ENCODE measurements at regions not wholly inside any gene's neighbourhood (a gene's known extent, or its start where the extent isn't known, plus 50 kb on each side); places are given as distances from the start of the nearest gene placed in this dataset.

DNA sequence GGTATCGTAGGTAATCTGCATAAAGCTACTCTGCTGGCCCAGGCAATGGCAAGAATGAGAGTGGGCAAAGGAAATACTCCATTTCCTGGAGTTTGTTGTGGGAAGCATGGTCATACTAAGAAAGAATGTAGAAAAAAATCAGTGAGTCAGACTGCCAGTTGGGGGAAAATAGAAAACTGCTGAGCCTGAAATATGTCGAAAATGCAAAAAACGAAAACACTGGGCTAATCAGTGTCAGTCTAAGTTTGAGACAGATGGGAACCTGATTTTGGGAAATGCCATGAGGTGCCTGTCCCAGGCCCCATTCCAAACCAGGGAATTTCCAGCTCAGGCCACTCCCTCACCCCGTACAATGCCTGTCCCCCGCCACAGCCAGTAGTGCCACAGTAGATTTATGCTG lies 150.0 kb downstream of the ZNF33B start:
- TF ChIP-seq ZNF10 (tag by site-specific recombination; IDR thresholded peaks at IDR 0.05), result no peak
- TF ChIP-seq EGR2 (tag by site-specific recombination; IDR thresholded peaks at IDR 0.05; ENCODE audit: low read depth), result no peak
- TF ChIP-seq ZNF548 (tag by site-specific recombination; IDR thresholded peaks at IDR 0.05), result no peak
- no peak for TF ChIP-seq ZBTB8A (tag by site-specific recombination; IDR thresholded peaks at IDR 0.05)
- no peak for TF ChIP-seq ZSCAN30 (tag by site-specific recombination; IDR thresholded peaks at IDR 0.05)
- TF ChIP-seq PRDM1 (tag by site-specific recombination; IDR thresholded peaks at IDR 0.05), result no peak
- TF ChIP-seq ZNF530 (tag by site-specific recombination; IDR thresholded peaks at IDR 0.05; ENCODE audit: low read depth), result no peak
- TF ChIP-seq ZBTB17 (tag by site-specific recombination; IDR thresholded peaks at IDR 0.05), result no peak
- no peak for TF ChIP-seq ZNF658 (tag by site-specific recombination; IDR thresholded peaks at IDR 0.05)
- POLR2A ChIA-PET, result no interaction called here
- CTCF ChIA-PET, result no interaction called here

DNA sequence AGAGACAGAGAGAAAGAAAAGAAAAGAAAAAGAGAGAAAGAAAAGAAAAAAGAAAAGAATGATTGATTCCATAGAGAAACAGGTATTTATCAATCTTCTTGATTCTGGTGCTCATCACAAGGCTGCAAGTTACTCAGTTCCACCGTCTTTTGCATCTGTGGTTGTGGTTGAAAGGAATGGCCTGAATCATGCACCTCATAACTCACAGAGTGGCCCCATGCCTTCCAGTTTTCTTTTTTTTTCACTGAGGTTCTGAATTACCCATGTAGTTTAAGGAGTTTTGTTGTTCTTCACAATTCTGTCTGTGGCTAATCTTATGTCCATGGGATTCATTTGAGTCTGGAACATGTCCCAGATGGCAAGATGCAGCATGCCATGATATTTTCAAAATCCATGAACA lies 156.0 kb downstream of the ZNF33B start:
- no peak overlapping the region for H3K4me3 ChIP-seq (ENCODE audit: low read depth, low read length)
- H3K9me3 ChIP-seq (ENCODE audit: control insufficient read depth, insufficient read depth, low read depth, low read length), result no peaks in the 10 kb centered on the region
- POLR2A ChIA-PET, result no interaction called here
- H3K36me3 ChIP-seq (ENCODE audit: control insufficient read depth in 2 of 2, insufficient read depth in 1 of 2, low read length in 2 of 2), result peaks cover 0 to 29% of the 10 kb centered on the region in 2 experiments; a peak in 1 of 3 replicates
- H3K27ac ChIP-seq (ENCODE audit: extremely low read depth, low read depth, low read length), result no peak overlapping the region
- no peaks in the 10 kb centered on the region for H3K4me1 ChIP-seq (ENCODE audit: control insufficient read depth, insufficient read depth, low read length)
- CTCF ChIA-PET, result no interaction called here
- TF ChIP-seq ZNF549 (tag by site-specific recombination; IDR thresholded peaks at IDR 0.05), result no peak
- TF ChIP-seq ZNF223 (tag by site-specific recombination; IDR thresholded peaks at IDR 0.05), result no peak
- no peak for TF ChIP-seq GFI1B (tag by site-specific recombination; IDR thresholded peaks at IDR 0.05)
- TF ChIP-seq ZNF121 (tag by site-specific recombination; IDR thresholded peaks at IDR 0.05), result no peak
- TF ChIP-seq ZBTB1 (tag by site-specific recombination; IDR thresholded peaks at IDR 0.05), result no peak
- TF ChIP-seq, protein P1, sequence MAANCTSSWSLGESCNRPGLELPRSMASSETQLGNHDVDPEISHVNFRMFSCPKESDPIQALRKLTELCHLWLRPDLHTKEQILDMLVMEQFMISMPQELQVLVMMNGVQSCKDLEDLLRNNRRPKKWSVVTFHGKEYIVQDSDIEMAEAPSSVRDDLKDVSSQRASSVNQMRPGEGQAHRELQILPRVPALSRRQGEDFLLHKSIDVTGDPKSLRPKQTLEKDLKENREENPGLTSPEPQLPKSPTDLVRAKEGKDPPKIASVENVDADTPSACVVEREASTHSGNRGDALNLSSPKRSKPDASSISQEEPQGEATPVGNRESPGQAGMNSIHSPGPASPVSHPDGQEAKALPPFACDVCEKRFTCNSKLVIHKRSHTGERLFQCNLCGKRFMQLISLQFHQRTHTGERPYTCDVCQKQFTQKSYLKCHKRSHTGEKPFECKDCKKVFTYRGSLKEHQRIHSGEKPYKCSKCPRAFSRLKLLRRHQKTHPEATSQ (tag by site-specific recombination; IDR thresholded peaks at IDR 0.05), result no peak
- no peak for TF ChIP-seq ZNF791 (tag by site-specific recombination; IDR thresholded peaks at IDR 0.05)
- no peak for TF ChIP-seq ZBTB20 (tag by site-specific recombination; IDR thresholded peaks at IDR 0.05)
- TF ChIP-seq ZNF629 (tag by site-specific recombination; IDR thresholded peaks at IDR 0.05), result no peak
- no peak for TF ChIP-seq ZFP41 (tag by site-specific recombination; IDR thresholded peaks at IDR 0.05; ENCODE audit: borderline replicate concordance)
- TF ChIP-seq GLI4 (tag by site-specific recombination; IDR thresholded peaks at IDR 0.05), result no peak
- no peak for TF ChIP-seq BCL11A (tag by site-specific recombination; IDR thresholded peaks at IDR 0.05; ENCODE audit: low read depth)
- no peak for TF ChIP-seq KLF16 (tag by site-specific recombination; IDR thresholded peaks at IDR 0.05)
- TF ChIP-seq MYNN (tag by site-specific recombination; IDR thresholded peaks at IDR 0.05; ENCODE audit: borderline replicate concordance), result no peak
- TF ChIP-seq ZNF140 (tag by site-specific recombination; IDR thresholded peaks at IDR 0.05), result no peak
- no peak for TF ChIP-seq ZNF776 (tag by site-specific recombination; IDR thresholded peaks at IDR 0.05; ENCODE audit: borderline replicate concordance)
- TF ChIP-seq, protein P2, sequence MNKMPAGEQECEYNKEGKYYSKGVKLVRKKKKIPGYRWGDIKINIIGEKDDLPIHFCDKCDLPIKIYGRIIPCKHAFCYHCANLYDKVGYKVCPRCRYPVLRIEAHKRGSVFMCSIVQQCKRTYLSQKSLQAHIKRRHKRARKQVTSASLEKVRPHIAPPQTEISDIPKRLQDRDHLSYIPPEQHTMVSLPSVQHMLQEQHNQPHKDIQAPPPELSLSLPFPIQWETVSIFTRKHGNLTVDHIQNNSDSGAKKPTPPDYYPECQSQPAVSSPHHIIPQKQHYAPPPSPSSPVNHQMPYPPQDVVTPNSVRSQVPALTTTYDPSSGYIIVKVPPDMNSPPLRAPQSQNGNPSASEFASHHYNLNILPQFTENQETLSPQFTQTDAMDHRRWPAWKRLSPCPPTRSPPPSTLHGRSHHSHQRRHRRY (tag by site-specific recombination; IDR thresholded peaks at IDR 0.05), result no peak

More for the DNA sequence above, 150.0 kb downstream of the ZNF33B start:
- Histone ChIP-seq H3K4me3 (ENCODE audit: low read depth, low read length) (no peak overlapping the region), H3K9me3 (ENCODE audit: control insufficient read depth, insufficient read depth, low read depth, low read length) (no peaks in the 10 kb centered on the region), H3K27ac (ENCODE audit: extremely low read depth, low read depth, low read length) (no peak overlapping the region), H3K36me3 (ENCODE audit: control insufficient read depth in 2 of 2, insufficient read depth in 1 of 2, low read length in 2 of 2) (peaks cover 0 to 35% of the 10 kb centered on the region in 2 experiments; a peak in 1 of 3 replicates), H3K4me1 (ENCODE audit: control insufficient read depth, insufficient read depth, low read length) (no peaks in the 10 kb centered on the region)
